Testis (tissue), 2 donors: ENCODE measurements at regions not wholly inside any gene's neighbourhood (a gene's known extent, or its start where the extent isn't known, plus 50 kb on each side); places are given as distances from the start of the nearest gene placed in this dataset.

Source experiments
- POLR2A ChIP-seq: fragments of 450-650 bp; IDR thresholded peaks from one replicate; pipeline ENCODE4 v1.6.1; 2017; ENCODE audit warnings: antibody characterized with exemption, mild to moderate bottlenecking, moderate library complexity
- TF ChIP-seq, protein P1 (sequence below), 3 experiments: fragments of 450-650 bp in 2 of 3; fragments of 200-600 bp in 1 of 3; sonication (generic) in 1 of 3; IDR thresholded peaks; one replicate each; pipeline ENCODE4 v1.5.1; 2016 to 2019; ENCODE audit warnings: antibody characterized with exemption in 3 of 3, mild to moderate bottlenecking in 2 of 3, moderate library complexity in 1 of 3

DNA sequence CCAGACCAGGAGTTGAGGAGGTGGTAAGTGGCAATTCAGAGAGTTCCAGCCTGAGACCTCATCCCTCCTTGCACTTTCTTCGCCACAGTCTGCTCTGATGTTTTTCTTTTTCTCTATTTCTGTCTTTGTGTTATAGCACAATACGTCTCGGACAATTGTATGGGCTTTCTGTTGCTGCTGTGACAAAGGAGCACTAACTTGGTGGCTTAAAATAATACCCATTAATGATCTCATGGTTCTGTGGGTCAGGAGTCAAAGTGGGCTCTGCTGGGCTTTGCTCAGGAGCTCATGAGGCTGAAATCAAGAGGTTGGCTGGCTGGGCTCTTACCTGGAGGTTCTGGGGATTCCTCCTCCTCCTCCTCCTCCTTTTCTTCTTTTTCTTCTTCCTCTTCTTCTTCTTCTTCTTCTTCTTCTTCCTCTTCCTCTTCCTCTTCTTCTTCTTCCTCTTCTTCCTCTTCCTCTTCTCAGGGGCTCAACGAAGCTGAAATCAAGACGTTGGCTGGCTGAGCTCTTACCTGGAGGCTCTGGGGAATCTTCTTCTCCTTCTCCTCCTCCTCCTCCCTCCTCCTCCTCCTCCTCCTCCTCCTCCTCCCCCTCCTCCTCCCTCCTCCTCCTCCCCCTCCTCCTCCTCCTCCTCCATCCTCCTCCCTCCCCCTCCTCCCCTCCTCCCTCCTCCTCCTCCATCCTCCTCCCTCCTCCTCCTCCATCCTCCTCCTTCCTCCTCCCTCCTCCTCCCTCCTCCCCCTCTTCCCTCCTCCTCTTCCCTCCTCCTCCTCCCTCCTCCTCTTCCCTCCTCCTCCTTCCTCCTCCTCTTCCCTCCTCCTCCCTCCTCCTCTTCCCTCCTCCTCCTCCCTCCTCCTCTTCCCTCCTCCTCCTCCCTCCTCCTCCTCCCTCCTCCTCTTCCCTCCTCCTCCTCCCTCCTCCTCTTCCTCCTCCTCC lies 104.0 kb downstream of the GATA6 start:
- no peak for TF ChIP-seq POLR2A
- TF ChIP-seq, protein P1, sequence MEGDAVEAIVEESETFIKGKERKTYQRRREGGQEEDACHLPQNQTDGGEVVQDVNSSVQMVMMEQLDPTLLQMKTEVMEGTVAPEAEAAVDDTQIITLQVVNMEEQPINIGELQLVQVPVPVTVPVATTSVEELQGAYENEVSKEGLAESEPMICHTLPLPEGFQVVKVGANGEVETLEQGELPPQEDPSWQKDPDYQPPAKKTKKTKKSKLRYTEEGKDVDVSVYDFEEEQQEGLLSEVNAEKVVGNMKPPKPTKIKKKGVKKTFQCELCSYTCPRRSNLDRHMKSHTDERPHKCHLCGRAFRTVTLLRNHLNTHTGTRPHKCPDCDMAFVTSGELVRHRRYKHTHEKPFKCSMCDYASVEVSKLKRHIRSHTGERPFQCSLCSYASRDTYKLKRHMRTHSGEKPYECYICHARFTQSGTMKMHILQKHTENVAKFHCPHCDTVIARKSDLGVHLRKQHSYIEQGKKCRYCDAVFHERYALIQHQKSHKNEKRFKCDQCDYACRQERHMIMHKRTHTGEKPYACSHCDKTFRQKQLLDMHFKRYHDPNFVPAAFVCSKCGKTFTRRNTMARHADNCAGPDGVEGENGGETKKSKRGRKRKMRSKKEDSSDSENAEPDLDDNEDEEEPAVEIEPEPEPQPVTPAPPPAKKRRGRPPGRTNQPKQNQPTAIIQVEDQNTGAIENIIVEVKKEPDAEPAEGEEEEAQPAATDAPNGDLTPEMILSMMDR (IDR thresholded peaks at IDR 0.05), result no peak
